ENCODE measurements at regions not wholly inside any gene's neighbourhood (a gene's known extent, or its start where the extent isn't known, plus 50 kb on each side); places are given as distances from the start of the nearest gene placed in this dataset.

DNA sequence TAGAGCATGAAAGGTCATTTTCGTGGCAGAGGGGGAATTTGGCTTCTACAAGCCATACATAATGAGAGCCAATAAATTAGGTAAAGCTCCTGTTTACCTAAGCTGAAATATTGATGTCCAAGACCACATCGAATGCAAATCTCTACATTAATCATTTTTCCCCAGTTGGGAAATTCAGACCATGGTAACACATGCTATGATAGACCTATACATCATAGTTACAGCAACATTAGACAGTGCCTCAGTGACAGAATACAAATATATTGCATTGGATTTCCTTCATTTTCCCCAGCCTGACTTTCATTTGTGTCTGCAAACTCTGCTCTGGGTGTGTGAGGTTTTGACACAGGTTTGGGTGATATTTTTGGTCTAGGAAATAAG is 1079.7 kb upstream of the TENM4 start:
- no peak overlapping the region for H2AK5ac ChIP-seq (ENCODE audit: insufficient read length, low read length)
- no peak overlapping the region for H2BK5ac ChIP-seq (ENCODE audit: insufficient read length, low read length)
- no peak overlapping the region for H2BK20ac ChIP-seq (ENCODE audit: low read depth, low read length, poor library complexity, severe bottlenecking)
- H3K27ac Mint-ChIP-seq = no peak overlapping the region
- H4K5ac ChIP-seq (ENCODE audit: insufficient read length, low read depth, low read length) = no peak overlapping the region
- no peak overlapping the region for H2BK120ac ChIP-seq (ENCODE audit: low read depth, low read length, poor library complexity, severe bottlenecking)
- no peak overlapping the region for H3K56ac ChIP-seq (ENCODE audit: insufficient read length, low read depth, low read length)
- H4K8ac ChIP-seq (replicated peaks; ENCODE audit: insufficient read length, low read depth, low read length) = no peak overlapping the region
- DNase-seq = no peak
- H3K23ac ChIP-seq (ENCODE audit: insufficient read length, low read depth, low read length) = no peak overlapping the region
- no peak overlapping the region for H2BK12ac ChIP-seq (ENCODE audit: insufficient read length, low read depth, low read length)
- H3K9ac ChIP-seq (ENCODE audit: extremely low read depth, insufficient read length, low read length) = no peak overlapping the region
- H3K27me3 ChIP-seq (ENCODE audit: insufficient read depth, low read length) = no peaks in the 10 kb centered on the region
- H4K20me1 ChIP-seq (ENCODE audit: control insufficient read depth, insufficient read depth, insufficient read length) = no peaks in the 10 kb centered on the region
- H4K91ac ChIP-seq (ENCODE audit: insufficient read length, low read depth, low read length) = no peak overlapping the region
- no peaks in the 10 kb centered on the region for H3K23me2 ChIP-seq (ENCODE audit: insufficient read length, low read depth, low read length, poor library complexity, severe bottlenecking)
- no peaks in the 10 kb centered on the region; a peak in 1 of 5 replicates for H3K9me3 Mint-ChIP-seq
- no peak overlapping the region for H3K27ac ChIP-seq (ENCODE audit: insufficient read length, low read depth, low read length)
- no peak overlapping the region for H3K4me3 Mint-ChIP-seq
- H3K9me3 ChIP-seq (ENCODE audit: control insufficient read depth, low read depth, low read length) = no peaks in the 10 kb centered on the region
- H3K4ac ChIP-seq (ENCODE audit: low read depth, low read length) = no peak overlapping the region
- H3K79me2 ChIP-seq (ENCODE audit: insufficient read depth, low read length) = no peaks in the 10 kb centered on the region
- TF ChIP-seq, protein P1, sequence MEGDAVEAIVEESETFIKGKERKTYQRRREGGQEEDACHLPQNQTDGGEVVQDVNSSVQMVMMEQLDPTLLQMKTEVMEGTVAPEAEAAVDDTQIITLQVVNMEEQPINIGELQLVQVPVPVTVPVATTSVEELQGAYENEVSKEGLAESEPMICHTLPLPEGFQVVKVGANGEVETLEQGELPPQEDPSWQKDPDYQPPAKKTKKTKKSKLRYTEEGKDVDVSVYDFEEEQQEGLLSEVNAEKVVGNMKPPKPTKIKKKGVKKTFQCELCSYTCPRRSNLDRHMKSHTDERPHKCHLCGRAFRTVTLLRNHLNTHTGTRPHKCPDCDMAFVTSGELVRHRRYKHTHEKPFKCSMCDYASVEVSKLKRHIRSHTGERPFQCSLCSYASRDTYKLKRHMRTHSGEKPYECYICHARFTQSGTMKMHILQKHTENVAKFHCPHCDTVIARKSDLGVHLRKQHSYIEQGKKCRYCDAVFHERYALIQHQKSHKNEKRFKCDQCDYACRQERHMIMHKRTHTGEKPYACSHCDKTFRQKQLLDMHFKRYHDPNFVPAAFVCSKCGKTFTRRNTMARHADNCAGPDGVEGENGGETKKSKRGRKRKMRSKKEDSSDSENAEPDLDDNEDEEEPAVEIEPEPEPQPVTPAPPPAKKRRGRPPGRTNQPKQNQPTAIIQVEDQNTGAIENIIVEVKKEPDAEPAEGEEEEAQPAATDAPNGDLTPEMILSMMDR (conservative IDR thresholded peaks at IDR 0.05) = no peak
- H2AFZ ChIP-seq (ENCODE audit: low read length) = no peak overlapping the region
- no peaks in the 10 kb centered on the region for H3K4me1 Mint-ChIP-seq
- H3T11ph ChIP-seq (ENCODE audit: low read length) = no peak overlapping the region
- peaks cover 0 to 2% (median 0%) of the 10 kb centered on the region in 3 experiments; a peak in 2 of 7 replicates for H3K36me3 Mint-ChIP-seq (ENCODE audit: insufficient read depth in 1 of 3, low read depth in 3 of 3)
- no peaks in the 10 kb centered on the region for H3K27me3 Mint-ChIP-seq (ENCODE audit: low read depth)
- H2BK15ac ChIP-seq (ENCODE audit: low read depth, low read length) = no peak overlapping the region
- H3K18ac ChIP-seq (ENCODE audit: insufficient read length, low read depth, low read length) = no peak overlapping the region
- H3K4me2 ChIP-seq (ENCODE audit: insufficient read depth, insufficient read length, low read length) = no peak overlapping the region
- no peak overlapping the region for H3K14ac ChIP-seq (ENCODE audit: insufficient read depth, low read length)
- H3K79me1 ChIP-seq (ENCODE audit: insufficient read depth, low read depth, low read length, poor library complexity, severe bottlenecking) = no peaks in the 10 kb centered on the region
- WGBS (ENCODE audit: extremely low coverage, insufficient read length, low lambda C conversion rate) = no CpG with 5 or more reads among the region's 2 CpGs
- no peaks in the 10 kb centered on the region; the same call in 1 of the 2 replicates for H3K4me1 ChIP-seq (ENCODE audit: insufficient read depth, low read length)

All from H9 (cell line).